Activated CD8-positive, alpha-beta T cell treated with anti-CD3 and anti-CD28 coated beads for 36 hours (primary cell): ENCODE measurements at regions not wholly inside any gene's neighbourhood (a gene's known extent, or its start where the extent isn't known, plus 50 kb on each side); places are given as distances from the start of the nearest gene placed in this dataset.

Source experiments
- ATAC-seq: fragments of 200-7000 bp; cut with Tn5 transposase; one replicate; pipeline ENCODE4 v1.10.0; 2021; ENCODE audit warnings: mild to moderate bottlenecking, moderate library complexity
- CTCF ChIA-PET: fragments of 350-600 bp; sonication (Branson Sonifier 250); formaldehyde crosslinking; loops from one replicate; lab custom pipeline; 2021; ENCODE audit warnings: antibody characterized with exemption; lab: Charles Lee
- POLR2A ChIA-PET: fragments of 350-600 bp; sonication (Branson Sonifier 250); formaldehyde crosslinking; loops from one replicate; lab custom pipeline; 2021; ENCODE audit warnings: antibody characterized with exemption; lab: Charles Lee
- DNase-seq: peaks from one replicate; pipeline ENCODE4 v3.0.0-alpha.2; 2020
- H3K27ac Mint-ChIP-seq: one replicate; pipeline ENCODE4 v1.8.0; 2021; ENCODE audit warnings: mild to moderate bottlenecking, mixed read lengths
- H3K27me3 Mint-ChIP-seq: one replicate; pipeline ENCODE4 v1.8.0; 2021; ENCODE audit warnings: mixed read lengths
- H3K36me3 Mint-ChIP-seq: one replicate; pipeline ENCODE4 v1.8.0; 2021; ENCODE audit warnings: low read depth, mixed read lengths
- H3K4me1 Mint-ChIP-seq: one replicate; pipeline ENCODE4 v1.8.0; 2021; ENCODE audit warnings: low read depth, mixed read lengths
- H3K4me3 Mint-ChIP-seq: one replicate; pipeline ENCODE4 v1.8.0; 2021; ENCODE audit warnings: mild to moderate bottlenecking, moderate library complexity, mixed read lengths
- H3K9me3 Mint-ChIP-seq: one replicate; pipeline ENCODE4 v1.8.0; 2021; ENCODE audit warnings: mixed read lengths
- CTCF ChIP-seq: fragments of 200-600 bp; IDR thresholded peaks from one replicate; pipeline ENCODE4 v1.8.0; 2022; ENCODE audit warnings: antibody characterized with exemption, mild to moderate bottlenecking
- intact Hi-C: fragments of 100-400 bp; cut with micrococcal nuclease; formaldehyde crosslinking; loops from one replicate; pipeline ENCODE4 v1.10.0; 2022

GRCh38 chr1:30635391-30635975 is 87.9 kb downstream of the MATN1 start:
- Mint-ChIP-seq H3K4me3 (no peak overlapping the region), H3K27me3 (no peaks in the 10 kb centered on the region), H3K36me3 (no peaks in the 10 kb centered on the region), H3K9me3 (no peaks in the 10 kb centered on the region), H3K4me1 (no peaks in the 10 kb centered on the region), H3K27ac (no peak overlapping the region)
- TF ChIP-seq CTCF = no peak
- ATAC-seq (no peak), DNase-seq (no peak)
- ChIA-PET POLR2A (no interaction called here), CTCF (no interaction called here)
- intact Hi-C loops = no loop called here

GRCh38 chr1:30634507-30634906 is 88.9 kb downstream of the MATN1 start:
- DNase-seq (no peak), ATAC-seq (no peak)
- H3K9me3 Mint-ChIP-seq = no peaks in the 10 kb centered on the region
- TF ChIP-seq CTCF = no peak
- POLR2A ChIA-PET = no interaction called here
- H3K27me3 Mint-ChIP-seq = no peaks in the 10 kb centered on the region
- CTCF ChIA-PET = no interaction called here
- H3K36me3 Mint-ChIP-seq = no peaks in the 10 kb centered on the region
- intact Hi-C loops = no loop called here
- no peaks in the 10 kb centered on the region for H3K4me1 Mint-ChIP-seq
- no peak overlapping the region for H3K27ac Mint-ChIP-seq
- H3K4me3 Mint-ChIP-seq = no peak overlapping the region

GRCh38 chr1:30633294-30633693 is 90.1 kb downstream of the MATN1 start:
- no peaks in the 10 kb centered on the region for H3K4me1 Mint-ChIP-seq
- no peak for ATAC-seq
- ChIA-PET CTCF (no interaction called here), POLR2A (no interaction called here)
- no peaks in the 10 kb centered on the region for H3K9me3 Mint-ChIP-seq
- H3K36me3 Mint-ChIP-seq = no peaks in the 10 kb centered on the region
- H3K27me3 Mint-ChIP-seq = peaks cover 5% of the 10 kb centered on the region
- intact Hi-C loops = no loop called here
- TF ChIP-seq CTCF = no peak
- no peak overlapping the region for H3K4me3 Mint-ChIP-seq
- H3K27ac Mint-ChIP-seq = no peak overlapping the region
- no peak for DNase-seq

GRCh38 chr1:30632481-30632880 is 90.9 kb downstream of the MATN1 start:
- CTCF ChIA-PET = no interaction called here
- Mint-ChIP-seq H3K9me3 (no peaks in the 10 kb centered on the region), H3K4me3 (no peak overlapping the region), H3K27me3 (peaks cover 8% of the 10 kb centered on the region), H3K27ac (no peak overlapping the region), H3K36me3 (no peaks in the 10 kb centered on the region), H3K4me1 (no peaks in the 10 kb centered on the region)
- ATAC-seq = no peak
- POLR2A ChIA-PET = no interaction called here
- DNase-seq = no peak
- TF ChIP-seq CTCF = no peak
- intact Hi-C loops = no loop called here

- Mint-ChIP-seq H3K27me3 (peaks cover 13% of the 10 kb centered on the region), H3K27ac (no peak overlapping the region), H3K4me3 (no peak overlapping the region), H3K4me1 (no peaks in the 10 kb centered on the region), H3K36me3 (no peaks in the 10 kb centered on the region), H3K9me3 (peaks cover 4% of the 10 kb centered on the region)
- TF ChIP-seq CTCF = no peak
- DNase-seq (no peak), ATAC-seq (no peak)
- ChIA-PET POLR2A (no interaction called here), CTCF (no interaction called here)
- intact Hi-C loops = no loop called here
Observed at GRCh38 chr1:30631700-30632099, 91.7 kb downstream of the MATN1 start.
